Epithelial cell of proximal tubule (primary cell): ENCODE measurements at regions not wholly inside any gene's neighbourhood (a gene's known extent, or its start where the extent isn't known, plus 50 kb on each side); places are given as distances from the start of the nearest gene placed in this dataset.

Experiments
- DNase-seq: peaks from one replicate; pipeline ENCODE4 v3.0.0-alpha.2; 2011; ENCODE audit warnings: low read depth
- H3K4me3 ChIP-seq: 2 replicates; pipeline ENCODE4 v1.5.1; 2011; ENCODE audit warnings: low read depth, mild to moderate bottlenecking, low read length
- TF ChIP-seq, protein P1 (sequence below): conservative IDR thresholded peaks from 2 replicates; pipeline ENCODE4 v1.5.1; 2012; ENCODE audit warnings: low read depth, mild to moderate bottlenecking, low read length

DNA sequence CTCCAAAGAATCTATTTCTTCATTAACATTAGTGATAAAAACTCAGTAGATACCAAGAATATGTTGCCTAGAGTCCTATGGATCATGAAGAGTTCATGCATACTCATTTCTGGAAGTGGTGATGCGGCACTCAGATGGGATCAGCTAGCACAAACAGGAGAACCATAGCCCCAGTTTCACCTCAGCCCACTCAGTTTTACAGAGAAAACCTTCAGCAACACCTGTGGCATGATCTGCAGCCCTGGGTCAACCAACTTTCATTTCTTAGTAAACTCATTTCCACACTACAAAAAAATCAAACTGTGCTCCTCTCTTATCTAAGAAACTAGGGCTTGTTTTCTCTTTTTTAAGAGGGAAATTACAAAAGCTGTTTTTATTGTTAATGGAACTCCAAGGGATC, 569.4 kb downstream of the CCDC85A start:
- TF ChIP-seq, protein P1, sequence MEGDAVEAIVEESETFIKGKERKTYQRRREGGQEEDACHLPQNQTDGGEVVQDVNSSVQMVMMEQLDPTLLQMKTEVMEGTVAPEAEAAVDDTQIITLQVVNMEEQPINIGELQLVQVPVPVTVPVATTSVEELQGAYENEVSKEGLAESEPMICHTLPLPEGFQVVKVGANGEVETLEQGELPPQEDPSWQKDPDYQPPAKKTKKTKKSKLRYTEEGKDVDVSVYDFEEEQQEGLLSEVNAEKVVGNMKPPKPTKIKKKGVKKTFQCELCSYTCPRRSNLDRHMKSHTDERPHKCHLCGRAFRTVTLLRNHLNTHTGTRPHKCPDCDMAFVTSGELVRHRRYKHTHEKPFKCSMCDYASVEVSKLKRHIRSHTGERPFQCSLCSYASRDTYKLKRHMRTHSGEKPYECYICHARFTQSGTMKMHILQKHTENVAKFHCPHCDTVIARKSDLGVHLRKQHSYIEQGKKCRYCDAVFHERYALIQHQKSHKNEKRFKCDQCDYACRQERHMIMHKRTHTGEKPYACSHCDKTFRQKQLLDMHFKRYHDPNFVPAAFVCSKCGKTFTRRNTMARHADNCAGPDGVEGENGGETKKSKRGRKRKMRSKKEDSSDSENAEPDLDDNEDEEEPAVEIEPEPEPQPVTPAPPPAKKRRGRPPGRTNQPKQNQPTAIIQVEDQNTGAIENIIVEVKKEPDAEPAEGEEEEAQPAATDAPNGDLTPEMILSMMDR = no peak
- DNase-seq = no peak
- H3K4me3 ChIP-seq = no peak overlapping the region

- TF ChIP-seq, protein P1 = no peak
- no peak overlapping the region for H3K4me3 ChIP-seq
- no peak for DNase-seq
These were observed 570.4 kb downstream of the CCDC85A start for GRCh38 chr2:56754066-56754615.

DNA sequence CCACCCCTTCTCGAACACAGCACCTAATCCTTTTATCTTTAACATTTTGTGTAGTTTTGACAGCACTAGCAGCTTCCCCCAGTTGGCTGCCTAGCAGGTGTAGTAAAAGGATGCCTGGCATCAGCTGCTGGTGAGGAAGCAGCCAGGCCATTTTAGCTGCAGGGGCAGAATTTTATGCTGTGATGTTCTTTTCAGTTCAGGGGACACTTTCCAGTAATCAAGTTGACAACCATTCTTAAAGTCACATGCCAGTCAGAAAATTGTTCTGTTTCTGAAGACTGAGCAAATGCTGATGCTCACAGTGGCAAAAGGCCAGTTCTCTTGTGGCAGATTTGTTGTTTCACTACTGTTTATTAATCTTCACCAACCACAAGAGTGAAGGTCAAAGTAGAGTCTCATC, 570.8 kb downstream of the CCDC85A start:
- DNase-seq = no peak
- TF ChIP-seq, protein P1 = no peak
- H3K4me3 ChIP-seq = no peak overlapping the region

DNA sequence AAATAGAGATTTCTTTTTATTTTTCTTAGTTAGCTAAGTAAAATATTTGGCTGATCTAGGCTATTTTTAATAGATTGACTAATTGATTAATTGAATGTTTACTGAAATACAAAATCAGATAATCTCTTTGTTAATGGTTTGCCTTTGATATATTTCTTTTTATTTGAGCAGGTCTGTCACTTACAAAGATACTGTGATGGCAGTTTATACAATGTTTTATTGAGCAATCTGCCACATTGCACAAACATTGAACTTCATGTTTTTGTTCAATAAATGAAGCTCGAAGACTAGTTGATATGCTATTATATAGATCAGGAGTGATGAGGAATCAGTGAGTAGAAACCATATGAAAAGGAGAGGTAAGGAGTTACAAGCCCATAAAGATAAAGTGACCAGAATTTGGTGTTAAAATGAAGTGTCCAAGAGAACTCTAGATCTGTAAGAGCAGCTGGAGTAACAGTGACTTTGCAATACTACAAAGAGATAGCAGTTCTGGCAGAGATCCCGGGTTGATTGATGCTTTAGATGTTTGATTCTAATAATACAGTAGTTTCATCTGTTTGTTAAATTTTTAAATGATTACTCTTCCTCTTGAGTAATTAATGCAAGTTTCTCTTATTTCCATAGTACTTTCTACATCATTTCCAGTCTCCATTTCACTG, 574.2 kb downstream of the CCDC85A start:
- DNase-seq = no peak
- TF ChIP-seq, protein P1 = no peak
- no peak overlapping the region for H3K4me3 ChIP-seq

- TF ChIP-seq, protein P1 = no peak
- DNase-seq = no peak
These were observed 579.9 kb downstream of the CCDC85A start for GRCh38 chr2:56763683-56764082.

GRCh38 chr2:56768973-56769372, 585.2 kb downstream of the CCDC85A start:
- no peak overlapping the region for H3K4me3 ChIP-seq
- DNase-seq = no peak
- TF ChIP-seq, protein P1 = no peak

More at GRCh38 chr2:56763683-56764082, 579.9 kb downstream of the CCDC85A start:
- H3K4me3 ChIP-seq = no peak overlapping the region

DNA sequence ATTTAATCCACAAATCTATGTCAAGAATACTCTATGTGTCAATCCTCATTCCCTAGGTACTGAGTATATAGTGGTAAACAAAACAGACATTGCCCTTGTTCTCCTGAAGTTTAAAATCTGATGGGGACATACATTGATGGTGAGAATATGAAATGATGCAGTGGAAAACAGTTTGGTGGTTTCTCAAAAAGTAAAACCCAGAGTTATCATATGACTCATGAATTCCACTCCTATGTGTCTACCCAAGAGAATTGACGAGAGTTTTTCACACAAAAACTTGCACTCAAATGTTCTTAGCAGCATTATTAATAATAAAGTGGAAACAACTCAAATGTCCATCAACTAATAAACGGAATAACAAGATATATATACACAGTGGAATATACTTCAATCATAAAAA, 586.7 kb downstream of the CCDC85A start:
- no peak for DNase-seq
- TF ChIP-seq, protein P1 = no peak
- no peak overlapping the region for H3K4me3 ChIP-seq
